Breast epithelium (tissue), 4 donors: ENCODE measurements at regions not wholly inside any gene's neighbourhood (a gene's known extent, or its start where the extent isn't known, plus 50 kb on each side); places are given as distances from the start of the nearest gene placed in this dataset.

ENCODE experiments used
- DNase-seq, 2 donors: peaks; one replicate each; pipeline ENCODE4 v3.0.0-alpha.2; 2019; ENCODE audit warnings: low spot score in 2 of 2
- H3K27ac ChIP-seq, 2 donors: fragments of 200-600 bp; sonication (generic) in 1 of 2; one replicate each; pipeline ENCODE4 v1.5.1; 2016 to 2019; ENCODE audit warnings: mild to moderate bottlenecking in 1 of 2
- H3K27me3 ChIP-seq, 2 donors: fragments of 200-600 bp; sonication (generic) in 1 of 2; one replicate each; pipeline versions ENCODE4 v1.5.1 to v1.6.0; 2017 to 2019; ENCODE audit warnings: control low read depth in 1 of 2, mild to moderate bottlenecking in 1 of 2
- H3K36me3 ChIP-seq: fragments of 200-600 bp; one replicate; pipeline ENCODE4 v1.5.1; 2019
- H3K4me1 ChIP-seq, 2 donors: fragments of 200-600 bp; sonication (generic); one replicate each; pipeline ENCODE4 v1.5.1; 2016 to 2019; ENCODE audit warnings: control low read depth in 1 of 2
- H3K4me3 ChIP-seq, 3 donors: fragments of 200-600 bp; sonication (generic); 1 replicate in 2 of 3; 2 replicates in 1 of 3; pipeline ENCODE4 v1.5.1; 2016 to 2019; ENCODE audit warnings: mild to moderate bottlenecking in 3 of 3, moderate library complexity in 2 of 3
- H3K9me3 ChIP-seq, 2 donors: fragments of 200-600 bp; sonication (generic) in 1 of 2; one replicate each; pipeline ENCODE4 v1.5.1; 2016 to 2019; ENCODE audit warnings: control low read depth in 1 of 2
- CTCF ChIP-seq, 3 donors: fragments of 450-650 bp; IDR thresholded peaks; one replicate each; pipeline ENCODE4 v1.5.1; 2016 to 2017; ENCODE audit warnings: antibody characterized with exemption in 3 of 3, mild to moderate bottlenecking in 3 of 3, moderate library complexity in 3 of 3
- POLR2A ChIP-seq: fragments of 450-650 bp; IDR thresholded peaks from one replicate; pipeline ENCODE4 v1.6.1; 2016; ENCODE audit warnings: antibody characterized with exemption, mild to moderate bottlenecking, moderate library complexity
- POLR2AphosphoS5 ChIP-seq, 3 donors: sonication (generic); formaldehyde crosslinking; IDR thresholded peaks; one replicate each; pipeline ENCODE4 v1.6.1; 2017; ENCODE audit warnings: antibody characterized with exemption in 3 of 3
- intact Hi-C: fragments of 100-400 bp; cut with DNase I; formaldehyde crosslinking; loops from one replicate; pipeline ENCODE4 v1.15.1; 2023; ENCODE audit warnings: low total_unique reads

DNA sequence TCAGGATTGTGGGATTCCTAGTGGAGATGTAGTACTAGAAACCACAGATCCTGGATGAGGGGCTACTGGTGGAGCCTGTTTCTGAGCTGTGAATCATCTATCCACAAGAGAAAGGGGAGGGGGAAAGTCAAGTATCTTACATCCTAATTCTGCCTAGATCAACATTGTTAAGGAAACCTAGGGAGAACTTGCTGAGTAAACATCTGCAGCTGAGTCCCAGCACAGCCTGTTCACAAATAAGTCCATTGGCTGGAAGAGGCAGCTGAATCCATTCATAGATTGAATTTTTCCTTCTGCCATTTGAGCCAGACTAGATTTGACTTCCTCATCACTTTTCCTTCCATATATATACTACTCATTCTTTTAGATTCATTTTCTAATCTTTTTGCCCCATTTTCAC, 460.5 kb downstream of the TUSC7 start:
- no peaks in the 10 kb centered on the region for H3K4me1 ChIP-seq
- no peaks in the 10 kb centered on the region for H3K9me3 ChIP-seq
- no peaks in the 10 kb centered on the region for H3K36me3 ChIP-seq
- TF ChIP-seq POLR2A: no peak
- TF ChIP-seq POLR2AphosphoS5 (IDR thresholded peaks at IDR 0.05): no peak
- no peak for TF ChIP-seq CTCF (IDR thresholded peaks at IDR 0.05)
- DNase-seq: no peak
- H3K27me3 ChIP-seq: no peaks in the 10 kb centered on the region
- no peak overlapping the region for H3K27ac ChIP-seq
- intact Hi-C loops: no loop called here
- no peak overlapping the region for H3K4me3 ChIP-seq

DNA sequence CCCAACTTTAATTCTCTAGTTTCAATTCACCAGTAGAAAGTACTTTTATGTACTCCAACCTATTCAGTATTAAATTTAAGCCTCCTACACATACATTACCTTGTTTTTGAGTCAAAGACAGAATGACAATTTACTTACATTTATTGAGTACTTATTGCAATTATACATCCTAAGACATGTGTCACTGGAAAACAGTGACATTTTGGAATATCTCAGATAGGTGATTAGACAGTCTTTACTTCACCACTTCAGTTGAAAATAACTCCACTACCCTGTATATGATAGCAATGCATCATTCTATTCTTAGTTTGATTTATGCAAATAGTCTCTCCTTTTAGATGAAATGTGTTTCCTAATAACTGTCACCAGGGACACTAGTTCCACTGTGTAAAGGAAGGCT, 461.5 kb downstream of the TUSC7 start:
- Histone ChIP-seq H3K4me1 (no peaks in the 10 kb centered on the region), H3K27ac (no peak overlapping the region), H3K27me3 (no peaks in the 10 kb centered on the region), H3K4me3 (no peak overlapping the region), H3K9me3 (no peaks in the 10 kb centered on the region), H3K36me3 (no peaks in the 10 kb centered on the region)
- DNase-seq: no peak
- intact Hi-C loops: no loop called here
- TF ChIP-seq POLR2AphosphoS5 (IDR thresholded peaks at IDR 0.05): no peak
- TF ChIP-seq CTCF (IDR thresholded peaks at IDR 0.05): no peak
- TF ChIP-seq POLR2A: no peak

DNA sequence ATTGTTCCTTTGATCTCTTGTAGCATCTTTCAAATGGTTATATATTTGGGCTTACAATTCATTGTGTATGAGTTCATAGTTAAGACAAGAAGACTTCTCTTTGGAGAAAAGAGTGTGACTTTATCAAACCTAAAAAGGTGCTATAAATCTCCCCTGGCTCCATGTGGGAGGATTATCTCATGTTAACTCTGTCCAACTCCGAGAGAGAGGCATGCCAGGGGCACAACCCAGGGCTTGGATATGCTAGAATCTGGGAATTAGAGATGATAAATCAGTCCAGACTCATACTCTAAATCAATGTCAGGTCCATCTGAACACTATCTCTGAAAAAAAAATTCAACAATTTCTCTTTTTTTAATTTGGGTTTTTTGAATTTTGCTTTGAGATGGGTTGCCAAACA, 462.8 kb downstream of the TUSC7 start:
- no peak for DNase-seq
- Histone ChIP-seq H3K27me3 (no peaks in the 10 kb centered on the region), H3K4me1 (no peaks in the 10 kb centered on the region), H3K36me3 (no peaks in the 10 kb centered on the region), H3K27ac (no peak overlapping the region), H3K4me3 (no peak overlapping the region), H3K9me3 (no peaks in the 10 kb centered on the region)
- intact Hi-C loops: no loop called here
- no peak for TF ChIP-seq POLR2AphosphoS5 (IDR thresholded peaks at IDR 0.05)
- no peak for TF ChIP-seq CTCF (IDR thresholded peaks at IDR 0.05)
- no peak for TF ChIP-seq POLR2A

DNA sequence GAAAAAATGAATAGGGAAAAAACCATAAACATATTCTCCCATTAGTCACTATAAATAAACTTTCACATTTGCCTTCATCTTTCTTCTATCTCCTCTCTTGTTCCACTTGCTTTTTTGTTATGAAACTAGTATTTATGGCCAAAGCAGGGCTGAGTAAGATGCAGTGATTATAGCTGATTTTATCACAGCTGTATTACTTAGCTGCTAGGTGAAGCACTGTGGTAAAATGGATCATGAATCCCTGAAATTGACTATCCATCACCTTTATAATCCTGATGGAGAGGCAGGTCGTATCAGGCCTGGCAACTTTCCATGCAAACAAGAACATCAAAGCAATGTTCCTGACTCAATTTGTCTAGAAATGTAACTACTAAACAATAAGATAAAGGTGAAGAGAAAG, 471.6 kb downstream of the TUSC7 start:
- TF ChIP-seq POLR2A: no peak
- TF ChIP-seq CTCF (IDR thresholded peaks at IDR 0.05): no peak
- no peak for TF ChIP-seq POLR2AphosphoS5 (IDR thresholded peaks at IDR 0.05)
- Histone ChIP-seq H3K4me1 (no peaks in the 10 kb centered on the region), H3K4me3 (no peak overlapping the region), H3K27ac (no peak overlapping the region), H3K36me3 (no peaks in the 10 kb centered on the region), H3K27me3 (no peaks in the 10 kb centered on the region), H3K9me3 (no peaks in the 10 kb centered on the region)
- no peak for DNase-seq
- intact Hi-C loops: no loop called here

- intact Hi-C loops: no loop called here
- DNase-seq: no peak
- no peak overlapping the region for H3K27ac ChIP-seq
- H3K4me1 ChIP-seq: no peaks in the 10 kb centered on the region
- no peaks in the 10 kb centered on the region for H3K36me3 ChIP-seq
- no peak overlapping the region for H3K4me3 ChIP-seq
- no peaks in the 10 kb centered on the region for H3K27me3 ChIP-seq
- no peaks in the 10 kb centered on the region for H3K9me3 ChIP-seq
- TF ChIP-seq POLR2AphosphoS5 (IDR thresholded peaks at IDR 0.05) (no peak), POLR2A (no peak), CTCF (IDR thresholded peaks at IDR 0.05) (no peak)
Measured at GRCh38 chr3:117184574-117184973, 475.0 kb downstream of the TUSC7 start.
